ENCODE measurements at regions not wholly inside any gene's neighbourhood (a gene's known extent, or its start where the extent isn't known, plus 50 kb on each side); places are given as distances from the start of the nearest gene placed in this dataset.

GRCh38 chr1:9419369-9420041 is 119.8 kb upstream of the SLC25A33 start:
- no peak for DNase-seq

DNA sequence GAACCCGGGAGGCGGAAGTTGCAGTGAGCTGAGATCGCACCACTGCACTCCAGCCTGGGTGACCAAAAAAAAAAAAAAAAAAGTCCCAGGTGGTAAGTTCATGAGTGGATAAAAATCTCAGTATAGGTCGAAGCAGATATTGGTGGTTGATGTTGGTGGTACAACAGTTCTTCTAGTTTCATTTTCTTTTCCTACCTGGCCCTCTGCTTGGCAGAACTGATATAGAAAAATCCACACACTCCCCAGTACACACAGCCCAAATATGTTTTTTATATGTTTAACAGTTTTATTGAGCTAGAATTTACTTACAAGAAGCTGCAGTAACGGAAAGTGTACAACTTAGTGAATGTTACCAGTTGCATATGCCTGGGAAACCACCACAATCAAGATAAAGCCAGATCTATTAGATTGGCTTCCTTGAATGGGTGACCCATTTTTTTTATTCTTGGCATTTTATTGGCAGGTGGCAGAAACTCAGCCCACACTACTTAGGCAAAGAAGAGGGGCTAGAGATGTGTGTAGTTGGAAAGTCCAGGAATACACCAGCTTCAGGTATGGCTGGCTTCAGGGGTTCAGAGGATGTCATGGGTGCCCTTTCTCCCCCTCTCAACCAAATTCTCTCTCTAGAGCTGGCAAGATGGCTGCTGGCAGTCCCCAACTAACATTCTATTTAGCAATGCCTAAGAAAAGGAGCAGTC is 118.3 kb upstream of the SLC25A33 start:
- DNase-seq = no peak

DNA sequence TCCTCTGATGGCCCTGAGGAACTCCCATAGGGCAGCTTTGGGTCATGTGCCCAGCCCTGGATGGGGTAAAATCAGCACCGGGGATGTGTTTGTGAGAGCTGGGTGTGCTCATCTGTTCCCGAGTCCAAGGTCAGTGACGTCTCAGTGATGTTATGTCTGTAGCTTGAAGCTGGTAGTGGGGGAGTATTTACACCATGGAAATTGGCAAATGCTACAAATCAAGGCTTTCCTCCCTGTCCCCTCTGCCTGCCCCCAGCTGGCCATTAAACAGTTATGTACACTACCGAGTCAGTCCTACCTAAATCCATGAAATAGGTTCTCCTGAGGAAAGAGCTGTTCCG is 117.8 kb upstream of the SLC25A33 start:
- no peak for DNase-seq

DNA sequence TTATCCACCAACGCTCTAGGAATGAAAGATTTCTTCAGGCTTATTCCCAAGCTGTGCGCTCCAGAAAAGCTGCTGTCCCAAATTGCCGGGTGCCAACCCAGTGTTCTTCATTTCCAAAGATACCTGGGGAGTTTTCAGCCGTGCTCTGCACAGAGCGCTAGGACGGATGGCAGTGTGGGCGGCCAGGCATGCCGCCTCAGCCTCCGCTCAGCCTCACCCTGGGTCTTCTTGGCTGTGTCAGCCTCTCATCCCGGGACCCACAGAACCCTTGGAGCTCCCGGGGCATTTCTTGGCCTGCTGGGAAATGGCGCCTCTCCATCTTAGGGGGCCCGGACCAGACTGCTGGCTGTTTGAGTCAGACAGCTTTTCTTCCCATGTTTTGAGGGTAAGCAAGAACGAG is 116.9 kb upstream of the SLC25A33 start:
- no peak for DNase-seq

GRCh38 chr1:9422911-9423505 is 116.3 kb upstream of the SLC25A33 start:
- DNase-seq = no peak

GRCh38 chr1:9424261-9424660 is 115.0 kb upstream of the SLC25A33 start:
- DNase-seq = no peak

- DNase-seq = no peak
These were observed 113.4 kb upstream of the SLC25A33 start for GRCh38 chr1:9425859-9426258.

DNA sequence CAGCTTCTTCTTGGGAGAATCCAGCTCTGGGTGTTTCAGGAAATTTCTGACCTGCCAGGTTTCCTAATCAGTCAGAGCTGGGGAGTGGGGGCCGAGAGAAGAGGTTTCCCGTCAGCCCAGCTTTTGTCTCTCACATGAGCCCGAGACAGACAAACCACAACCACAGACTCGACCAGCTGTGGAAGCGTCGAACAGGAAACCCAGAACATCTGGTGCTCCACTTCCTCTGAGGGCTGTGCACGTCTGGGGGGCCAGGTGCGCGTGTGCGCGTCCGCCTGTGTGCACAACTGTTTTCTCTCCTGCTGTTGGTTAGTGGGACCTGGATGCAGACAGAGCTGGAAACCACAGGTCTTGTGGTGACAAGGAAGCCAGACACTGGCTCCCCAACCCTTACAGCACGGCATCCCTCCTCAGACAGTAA is 113.0 kb upstream of the SLC25A33 start:
- no peak for DNase-seq

GRCh38 chr1:9427388-9427787 is 111.9 kb upstream of the SLC25A33 start:
- no peak for DNase-seq

- DNase-seq = peak; percentile 95
These were observed 110.5 kb upstream of the SLC25A33 start for GRCh38 chr1:9428601-9429341.

DNA sequence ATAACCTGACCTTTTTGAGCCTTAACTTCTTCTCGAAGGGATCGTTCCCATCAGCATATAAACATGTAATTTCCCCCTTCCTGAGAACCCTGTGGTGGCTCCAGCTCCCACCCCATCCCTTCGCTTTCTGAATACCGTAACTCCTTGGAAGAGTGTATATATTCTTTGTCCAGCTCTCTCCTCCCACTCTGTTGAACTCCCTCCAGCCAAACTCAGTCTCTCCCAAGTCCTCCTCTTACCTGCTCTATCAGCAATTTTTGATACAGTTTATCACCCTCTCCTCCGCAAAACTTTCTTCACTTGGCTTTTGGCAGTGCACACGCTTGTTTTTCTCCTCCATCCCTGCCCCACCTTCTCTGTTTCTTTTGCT is 109.9 kb upstream of the SLC25A33 start:
- no peak for DNase-seq

- DNase-seq = no peak
These were observed 104.8 kb upstream of the SLC25A33 start for GRCh38 chr1:9434247-9435152.

- DNase-seq = no peak
These were observed 104.1 kb upstream of the SLC25A33 start for GRCh38 chr1:9435153-9435636.

DNA sequence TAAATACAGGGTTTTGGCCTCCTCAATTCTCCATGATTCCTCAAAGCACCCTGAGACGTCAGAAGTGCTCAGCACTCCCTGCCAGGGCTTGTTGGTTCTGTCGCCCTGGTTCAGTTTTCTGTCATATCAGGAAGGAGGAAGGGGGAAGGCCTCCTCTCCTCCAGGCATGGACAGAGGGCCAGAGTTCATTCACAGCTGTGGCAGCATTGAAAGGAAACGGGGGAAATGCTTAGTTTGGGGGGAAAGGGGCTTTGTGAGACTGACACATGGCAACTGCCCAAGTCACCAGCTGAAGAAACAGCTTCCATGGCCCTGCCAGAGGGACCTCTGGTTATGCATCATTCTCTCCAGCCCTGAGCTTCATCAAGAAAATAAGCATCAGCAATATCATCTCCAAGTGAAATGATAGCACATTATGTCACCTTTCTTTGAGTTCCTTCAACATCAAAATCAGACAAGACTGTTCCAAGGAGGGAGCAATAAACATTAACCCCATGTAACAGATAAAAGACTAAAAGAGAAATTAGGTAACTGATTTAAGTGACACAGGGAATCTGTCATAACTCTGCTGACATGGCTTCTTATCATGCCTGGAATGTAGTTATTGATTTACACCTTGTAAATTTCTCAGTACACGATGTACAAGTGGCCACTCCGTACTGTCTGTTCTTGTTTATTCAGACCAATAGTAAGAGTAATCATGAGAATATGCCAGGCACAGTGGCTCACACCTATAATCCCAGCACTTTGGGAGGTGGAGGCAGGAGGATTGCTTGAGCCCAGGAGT is 103.2 kb upstream of the SLC25A33 start:
- DNase-seq = no peak

GRCh38 chr1:9437961-9438430 is 101.3 kb upstream of the SLC25A33 start:
- DNase-seq = no peak

GRCh38 chr1:9438431-9439073 is 100.7 kb upstream of the SLC25A33 start:
- no peak for DNase-seq

DNA sequence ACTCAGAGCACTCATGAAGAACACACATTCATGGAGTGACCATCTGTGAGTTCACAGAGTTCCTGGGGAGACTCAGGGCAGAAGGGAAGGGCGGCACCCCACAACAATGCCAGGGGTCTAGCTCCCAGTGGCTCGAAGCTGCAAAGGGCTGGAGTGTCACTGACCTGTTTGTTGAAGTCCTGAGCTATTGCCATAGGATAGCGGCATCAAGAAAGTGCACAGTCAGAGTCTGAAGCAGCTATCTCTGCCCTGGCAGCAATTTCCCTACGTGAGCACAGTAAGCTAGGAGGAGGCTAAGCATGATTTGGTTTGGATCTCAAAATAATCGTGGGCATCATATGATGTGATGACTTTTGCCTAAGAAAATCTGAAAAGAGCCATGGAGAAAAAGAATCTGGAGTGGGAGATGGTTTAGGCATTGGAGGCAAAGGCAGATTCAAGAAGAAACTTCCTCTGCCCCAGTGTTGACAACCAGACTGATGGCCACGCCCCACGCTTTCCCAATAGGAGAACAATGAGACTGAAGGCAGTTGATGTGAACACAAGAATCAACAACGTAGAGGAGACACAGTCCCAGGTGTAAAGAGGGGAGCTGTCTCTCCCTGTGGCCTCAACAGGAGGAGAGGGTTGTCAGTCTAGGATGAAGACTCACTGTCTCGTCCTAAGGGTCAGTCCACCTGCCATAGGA is 100.0 kb upstream of the SLC25A33 start:
- no peak for DNase-seq

- DNase-seq = no peak
These were observed 99.0 kb upstream of the SLC25A33 start for GRCh38 chr1:9440261-9440660.

DNA sequence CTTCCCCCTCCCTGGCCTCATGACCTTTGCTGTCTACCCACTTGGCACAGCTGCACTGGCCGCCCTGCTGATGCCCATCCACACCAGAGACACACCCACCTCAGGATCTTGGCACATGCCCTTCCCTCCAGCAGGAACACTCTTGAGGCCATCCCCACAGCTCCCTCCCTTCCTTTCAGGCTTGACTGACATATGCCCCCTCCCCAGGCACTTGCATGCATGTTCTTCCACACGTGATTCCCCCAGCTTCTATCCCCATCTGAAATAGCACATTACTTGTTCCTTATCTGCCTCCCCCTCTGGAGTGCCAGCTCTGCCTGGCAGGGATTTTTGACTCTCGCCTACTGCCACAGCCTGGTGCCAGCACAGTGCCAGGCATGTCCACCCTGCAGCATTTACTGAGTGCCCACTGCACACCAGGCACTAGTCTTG is 98.5 kb upstream of the SLC25A33 start:
- DNase-seq = no peak

DNA sequence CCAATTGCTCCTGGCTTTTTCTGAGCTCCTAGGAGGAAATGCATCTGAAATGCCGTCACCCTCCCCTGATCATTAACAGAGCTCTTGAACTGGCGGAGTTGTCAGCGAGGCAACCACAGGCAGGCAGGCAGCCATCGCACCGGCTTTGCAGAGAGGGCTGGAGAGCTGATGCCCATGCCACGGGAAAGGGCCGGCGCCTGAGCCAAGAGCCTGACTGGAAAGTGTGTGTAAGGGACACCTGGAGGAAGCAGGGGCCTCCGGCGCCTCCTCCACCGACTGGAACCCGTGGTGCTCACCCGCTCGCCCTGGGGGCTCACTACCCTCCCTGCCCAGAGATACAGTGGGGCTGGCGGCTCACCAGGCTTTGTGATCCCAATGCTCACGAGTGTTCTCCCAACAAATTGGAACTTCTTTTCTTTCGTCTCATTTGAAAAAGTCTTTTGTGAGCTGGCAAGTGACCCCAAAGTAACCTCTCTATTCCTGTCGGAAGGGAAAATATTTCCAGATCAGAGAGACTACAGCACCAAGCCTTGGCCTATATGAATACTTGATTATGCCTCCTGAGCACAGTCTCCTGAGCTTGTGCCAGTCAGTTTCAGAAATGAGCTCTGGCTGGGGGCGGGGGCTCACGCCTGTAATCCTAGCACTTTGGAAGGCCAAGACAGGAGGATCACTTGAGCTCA is 97.7 kb upstream of the SLC25A33 start:
- DNase-seq = no peak

Measured in NCI-H1436 treated with DMSO at 0.1 percent for 48 hours (cell line).